ENCODE measurements at regions not wholly inside any gene's neighbourhood (a gene's known extent, or its start where the extent isn't known, plus 50 kb on each side); places are given as distances from the start of the nearest gene placed in this dataset.
A peak's percentile ranks its signal among the peaks of the same experiment; 100 is the strongest.

DNA sequence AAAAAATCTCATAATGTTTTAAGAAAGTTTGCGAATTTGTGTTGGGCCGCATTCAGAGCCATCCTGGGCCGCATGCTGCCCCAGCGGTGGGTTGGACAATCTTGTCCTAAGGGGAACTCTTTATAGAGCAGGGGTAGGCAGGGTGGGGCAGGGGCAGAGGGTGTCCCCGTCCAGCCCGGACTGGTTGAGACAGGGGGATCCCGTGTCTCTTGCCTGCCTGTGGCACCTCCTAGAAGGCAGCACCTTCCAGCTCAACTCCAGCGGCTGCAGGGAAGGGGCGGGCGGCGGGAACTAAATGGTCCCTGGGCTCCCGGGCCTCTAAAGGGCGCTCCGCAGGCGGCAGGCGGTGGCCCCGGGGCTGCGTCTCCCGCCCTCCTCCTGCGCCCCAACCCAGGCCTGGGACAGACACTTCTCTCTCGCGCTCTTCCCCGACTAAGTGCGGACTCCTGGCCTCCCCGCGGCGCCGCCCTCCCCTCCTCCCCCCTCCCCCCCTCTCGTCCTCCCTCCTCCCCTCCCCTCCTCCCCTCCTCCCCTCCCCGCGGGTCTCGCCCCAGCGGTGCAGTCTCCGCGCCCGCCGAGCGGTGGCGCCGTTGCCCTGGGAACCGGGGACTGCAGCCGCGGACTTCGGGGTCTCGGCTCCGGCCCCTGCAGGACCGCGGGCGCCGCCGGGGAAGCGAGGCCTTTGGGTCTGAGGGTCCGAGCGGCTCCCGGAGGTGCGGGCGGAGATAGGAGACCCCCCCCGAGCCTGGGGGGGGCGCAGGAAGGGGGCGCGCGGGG, 132.6 kb downstream of the MRPL36 start:
- peak; percentile 43 for TF ChIP-seq CTCF (IDR thresholded peaks at IDR 0.05)
- DNase-seq (ENCODE audit: extremely low spot score, unreplicated experiment) = peak; percentile 87
- no peak overlapping the region for H3K4me3 Mint-ChIP-seq (ENCODE audit: unreplicated experiment)
- no peaks in the 10 kb centered on the region for H3K9me3 Mint-ChIP-seq (ENCODE audit: unreplicated experiment)
- no peak overlapping the region for H3K27ac Mint-ChIP-seq (ENCODE audit: unreplicated experiment)
- H3K36me3 Mint-ChIP-seq (ENCODE audit: unreplicated experiment) = no peaks in the 10 kb centered on the region
- H3K27me3 Mint-ChIP-seq (ENCODE audit: unreplicated experiment) = peaks cover 47% of the 10 kb centered on the region
- no peaks in the 10 kb centered on the region for H3K4me1 Mint-ChIP-seq (ENCODE audit: unreplicated experiment)

DNA sequence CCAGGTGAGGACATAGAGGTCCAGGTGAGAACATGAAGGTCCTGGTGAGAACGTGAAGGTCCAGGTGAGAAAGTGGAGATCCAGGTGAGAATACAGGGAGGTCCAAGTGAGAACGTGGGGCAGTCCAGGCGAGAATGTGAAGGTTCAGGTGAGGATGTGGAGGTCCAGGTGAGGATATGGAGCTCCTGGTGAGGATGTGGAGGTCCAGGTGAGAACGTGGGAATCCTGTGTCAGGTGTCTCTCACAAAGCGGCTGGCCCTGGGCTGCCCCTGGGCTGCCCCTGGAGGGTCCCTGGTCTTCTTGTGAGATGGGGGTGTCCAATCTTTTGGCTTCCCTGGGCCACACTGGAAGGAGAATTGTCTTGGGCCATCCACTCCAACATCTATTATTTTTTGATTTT, 133.4 kb downstream of the MRPL36 start:
- H3K27ac Mint-ChIP-seq (ENCODE audit: unreplicated experiment) = no peak overlapping the region
- H3K4me3 Mint-ChIP-seq (ENCODE audit: unreplicated experiment) = no peak overlapping the region

GRCh38 chr5:1665803-1666202, 133.8 kb downstream of the MRPL36 start:
- no peak overlapping the region for H3K27ac Mint-ChIP-seq (ENCODE audit: unreplicated experiment)
- H3K4me1 Mint-ChIP-seq (ENCODE audit: unreplicated experiment) = no peaks in the 10 kb centered on the region
- no peaks in the 10 kb centered on the region for H3K9me3 Mint-ChIP-seq (ENCODE audit: unreplicated experiment)
- TF ChIP-seq CTCF (IDR thresholded peaks at IDR 0.05) = no peak
- no peaks in the 10 kb centered on the region for H3K36me3 Mint-ChIP-seq (ENCODE audit: unreplicated experiment)
- peaks cover 47% of the 10 kb centered on the region for H3K27me3 Mint-ChIP-seq (ENCODE audit: unreplicated experiment)
- DNase-seq (ENCODE audit: extremely low spot score, unreplicated experiment) = no peak
- no peak overlapping the region for H3K4me3 Mint-ChIP-seq (ENCODE audit: unreplicated experiment)

More for the DNA sequence above, 133.4 kb downstream of the MRPL36 start:
- no peaks in the 10 kb centered on the region for H3K36me3 Mint-ChIP-seq (ENCODE audit: unreplicated experiment)
- no peak for TF ChIP-seq CTCF (IDR thresholded peaks at IDR 0.05)
- H3K4me1 Mint-ChIP-seq (ENCODE audit: unreplicated experiment) = no peaks in the 10 kb centered on the region
- peak; percentile 49 for DNase-seq (ENCODE audit: extremely low spot score, unreplicated experiment)
- H3K27me3 Mint-ChIP-seq (ENCODE audit: unreplicated experiment) = peaks cover 47% of the 10 kb centered on the region
- H3K9me3 Mint-ChIP-seq (ENCODE audit: unreplicated experiment) = no peaks in the 10 kb centered on the region

DNA sequence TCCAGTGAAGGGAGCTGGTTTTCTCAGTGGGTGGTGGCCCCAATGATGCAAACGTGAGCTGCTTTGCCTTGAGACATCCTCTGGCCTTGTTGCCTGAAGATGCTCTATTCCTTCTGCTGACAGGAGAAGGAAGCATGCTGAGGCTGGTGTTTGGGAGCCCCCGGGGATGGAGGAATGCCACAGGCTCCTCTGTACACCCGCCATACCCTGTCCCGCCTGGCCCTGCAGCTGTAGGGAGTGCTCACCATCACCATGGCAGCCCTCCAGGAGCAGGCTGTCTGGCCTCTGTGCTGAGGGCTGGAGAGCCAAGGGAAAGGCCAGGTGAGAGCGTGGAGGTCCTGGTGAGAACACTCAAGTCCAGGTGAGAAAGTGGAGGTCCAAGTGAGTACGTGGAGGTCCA, 134.4 kb downstream of the MRPL36 start:
- no peaks in the 10 kb centered on the region for H3K9me3 Mint-ChIP-seq (ENCODE audit: unreplicated experiment)
- TF ChIP-seq CTCF (IDR thresholded peaks at IDR 0.05) = no peak
- H3K4me1 Mint-ChIP-seq (ENCODE audit: unreplicated experiment) = no peaks in the 10 kb centered on the region
- peak; percentile 78 for DNase-seq (ENCODE audit: extremely low spot score, unreplicated experiment)
- H3K27me3 Mint-ChIP-seq (ENCODE audit: unreplicated experiment) = peaks cover 47% of the 10 kb centered on the region
- H3K36me3 Mint-ChIP-seq (ENCODE audit: unreplicated experiment) = no peaks in the 10 kb centered on the region
- H3K4me3 Mint-ChIP-seq (ENCODE audit: unreplicated experiment) = no peak overlapping the region
- H3K27ac Mint-ChIP-seq (ENCODE audit: unreplicated experiment) = no peak overlapping the region

- H3K27ac Mint-ChIP-seq (ENCODE audit: unreplicated experiment) = no peak overlapping the region
- H3K27me3 Mint-ChIP-seq (ENCODE audit: unreplicated experiment) = peaks cover 46% of the 10 kb centered on the region
- no peak overlapping the region for H3K4me3 Mint-ChIP-seq (ENCODE audit: unreplicated experiment)
- TF ChIP-seq CTCF (IDR thresholded peaks at IDR 0.05) = no peak
- H3K9me3 Mint-ChIP-seq (ENCODE audit: unreplicated experiment) = no peaks in the 10 kb centered on the region
- H3K36me3 Mint-ChIP-seq (ENCODE audit: unreplicated experiment) = no peaks in the 10 kb centered on the region
- peak; percentile 66 for DNase-seq (ENCODE audit: extremely low spot score, unreplicated experiment)
- no peaks in the 10 kb centered on the region for H3K4me1 Mint-ChIP-seq (ENCODE audit: unreplicated experiment)
Measured at GRCh38 chr5:1663186-1663585, 136.5 kb downstream of the MRPL36 start.
